H1 (cell line): ENCODE measurements at regions not wholly inside any gene's neighbourhood (a gene's known extent, or its start where the extent isn't known, plus 50 kb on each side); places are given as distances from the start of the nearest gene placed in this dataset.

Experiments used
- CHD1 ChIP-seq: IDR thresholded peaks from 2 replicates; pipeline ENCODE4 v1.6.1; 2012; ENCODE audit warnings: low read depth, low read length, improper control_type of control experiment
- CTCF ChIP-seq, 3 experiments: IDR thresholded peaks; 1 replicate in 2 of 3; 2 replicates in 1 of 3; pipeline versions ENCODE4 v1.5.1 to v1.6.1; 2011; ENCODE audit warnings: low read length in 3 of 3, mild to moderate bottlenecking in 3 of 3, inconsistent platforms in 2 of 3, low read depth in 1 of 3, moderate library complexity in 1 of 3; ENCODE audit not compliant: insufficient read depth in 1 of 3; ENCODE audit errors: control extremely low read depth in 1 of 3
- EZH2 ChIP-seq: fragments of 200-600 bp; sonication (generic); IDR thresholded peaks from 2 replicates; pipeline ENCODE4 v1.7.1; 2012; ENCODE audit warnings: low read depth, mild to moderate bottlenecking, moderate library complexity, low read length, inconsistent platforms; ENCODE audit not compliant: severe bottlenecking
- JUND ChIP-seq: IDR thresholded peaks from 2 replicates; pipeline ENCODE4 v1.6.1; 2011; ENCODE audit warnings: mild to moderate bottlenecking, improper control_type of control experiment, low read length
- KDM1A ChIP-seq: fragments of 200-600, 300-600 bp; sonication (generic); IDR thresholded peaks from 2 replicates; pipeline ENCODE4 v1.7.1; 2016; ENCODE audit warnings: mild to moderate bottlenecking, low read length, borderline replicate concordance
- MAFK ChIP-seq: IDR thresholded peaks from 2 replicates; pipeline ENCODE4 v1.6.1; 2012; ENCODE audit warnings: low read depth, mild to moderate bottlenecking, improper control_type of control experiment, low read length
- NRF1 ChIP-seq: IDR thresholded peaks from 2 replicates; pipeline ENCODE4 v1.6.1; 2011; ENCODE audit warnings: mild to moderate bottlenecking, low read depth, low read length, improper control_type of control experiment
- POLR2AphosphoS5 ChIP-seq: IDR thresholded peaks from 2 replicates; pipeline ENCODE4 v1.6.1; 2011; ENCODE audit warnings: low read depth, low read length
- RFX5 ChIP-seq: IDR thresholded peaks from 2 replicates; pipeline ENCODE4 v1.6.1; 2011; ENCODE audit warnings: low read depth, low read length, improper control_type of control experiment, borderline replicate concordance
- RXRA ChIP-seq: IDR thresholded peaks from 2 replicates; pipeline ENCODE4 v1.6.1; 2011; ENCODE audit warnings: low read depth, mild to moderate bottlenecking, low read length, moderate library complexity; ENCODE audit not compliant: insufficient read depth
- TAF1 ChIP-seq: IDR thresholded peaks from 2 replicates; pipeline ENCODE4 v1.6.1; 2011; ENCODE audit warnings: mild to moderate bottlenecking, low read depth, low read length

- TF ChIP-seq POLR2AphosphoS5, result no peak
- TF ChIP-seq JUND, result no peak
- no peak for TF ChIP-seq RFX5
- no peak for TF ChIP-seq MAFK
- TF ChIP-seq TAF1, result no peak
- TF ChIP-seq RXRA, result no peak
- TF ChIP-seq CHD1, result no peak
- no peak for TF ChIP-seq NRF1
- TF ChIP-seq CTCF (IDR thresholded peaks at IDR 0.05; ENCODE audit: control extremely low read depth in 1 of 3, insufficient read depth in 1 of 3, low read depth in 1 of 3, low read length in 3 of 3), result no peak
- no peak for TF ChIP-seq KDM1A
- TF ChIP-seq EZH2, result no peak
Measured at GRCh38 chr16:85311741-85312140, 199.5 kb upstream of the CIBAR2 start.
